DMS53 treated with DMSO at 0.1 percent for 48 hours (cell line): ENCODE measurements at regions not wholly inside any gene's neighbourhood (a gene's known extent, or its start where the extent isn't known, plus 50 kb on each side); places are given as distances from the start of the nearest gene placed in this dataset.
"Not testable (repeated sequence)": the region's sequence is repeated elsewhere in the genome, so short reads cannot be mapped to it uniquely, and the experiment has no call there.

ENCODE experiments used
- DNase-seq: peaks from one replicate; lab custom pipeline; 2025; ENCODE audit not compliant: unreplicated experiment; lab: John Stamatoyannopoulos, UW

DNA sequence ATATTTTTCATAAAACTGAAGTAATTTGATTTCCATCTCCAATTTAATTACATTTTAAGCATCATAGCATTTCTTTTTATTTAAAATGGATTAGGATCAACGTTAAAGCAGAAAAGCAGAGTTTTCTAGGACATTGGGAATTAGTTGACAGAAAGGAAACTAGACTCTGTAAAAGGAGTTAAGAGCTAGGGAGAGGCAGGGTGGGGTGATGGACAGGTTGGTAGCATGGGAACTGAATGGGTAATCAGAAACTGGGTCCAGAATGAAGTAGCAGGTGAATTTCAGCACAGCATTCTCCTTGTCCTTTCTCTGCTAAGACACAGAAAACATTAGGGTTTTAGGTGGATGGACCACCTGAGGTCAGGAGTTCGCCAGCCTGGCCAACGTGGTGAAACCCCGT, 97.6 kb downstream of the ANAPC4 start:
- DNase-seq: no peak

DNA sequence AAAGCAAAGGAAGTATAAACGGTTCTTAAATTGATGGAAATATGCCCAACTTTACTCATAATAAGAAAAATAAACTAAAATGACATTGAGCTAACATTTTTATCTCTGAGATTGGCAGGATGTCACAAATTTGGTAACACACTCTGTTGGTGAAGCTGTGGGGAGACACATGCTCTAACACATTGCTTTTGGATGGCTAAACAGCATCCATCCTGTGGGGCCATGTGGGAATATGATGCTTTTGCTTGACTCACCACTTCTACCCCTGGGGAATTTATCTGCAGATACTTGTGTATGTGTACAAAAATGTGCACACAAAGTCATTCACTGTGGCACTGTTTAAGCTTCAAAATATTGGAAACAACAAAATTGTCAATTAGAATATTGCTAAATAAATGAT, 100.2 kb downstream of the ANAPC4 start:
- no peak for DNase-seq

DNA sequence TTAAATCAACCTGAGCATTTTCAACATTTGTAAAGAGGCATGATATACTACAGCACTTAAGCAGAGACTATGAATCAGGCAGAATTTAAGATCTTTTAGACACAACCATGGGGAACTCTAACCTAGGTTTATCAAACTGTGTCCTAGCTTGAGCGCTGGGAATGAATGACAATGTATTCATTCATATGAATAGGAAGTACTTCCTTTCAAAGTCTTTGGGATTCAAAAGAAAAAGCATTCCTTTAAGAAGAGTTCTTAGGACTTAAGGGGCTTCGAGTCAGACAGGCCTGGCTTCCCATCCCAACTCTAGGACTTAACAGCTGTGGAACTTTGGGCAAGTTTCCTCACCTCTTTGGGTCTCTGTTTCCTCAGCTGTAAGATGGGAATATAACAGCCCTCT, 104.6 kb downstream of the ANAPC4 start:
- no peak for DNase-seq

- no peak for DNase-seq
Measured at GRCh38 chr4:25484243-25484721, 107.2 kb downstream of the ANAPC4 start.

GRCh38 chr4:25485104-25485503, 108.0 kb downstream of the ANAPC4 start:
- DNase-seq: no peak

GRCh38 chr4:25486171-25486570, 109.1 kb downstream of the ANAPC4 start:
- no peak for DNase-seq

DNA sequence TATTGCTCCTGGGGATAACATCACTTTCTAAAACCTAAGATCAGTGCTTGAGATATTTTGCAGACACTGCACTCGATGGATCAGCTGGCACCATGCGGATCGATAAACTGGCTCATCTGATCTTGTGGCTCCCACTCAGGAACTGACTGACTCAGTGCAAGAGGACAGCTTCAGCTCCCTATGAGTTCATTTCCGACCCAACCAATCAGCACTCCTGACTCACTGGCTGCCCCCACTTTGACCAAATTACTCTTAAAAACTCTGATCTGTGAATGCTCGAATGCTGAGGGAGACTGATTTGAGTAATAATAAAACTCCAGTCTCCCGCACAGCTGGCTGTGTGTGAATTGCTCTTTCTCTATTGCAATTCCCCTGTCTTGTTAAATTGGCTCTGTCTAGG, 110.1 kb downstream of the ANAPC4 start:
- no peak for DNase-seq

DNA sequence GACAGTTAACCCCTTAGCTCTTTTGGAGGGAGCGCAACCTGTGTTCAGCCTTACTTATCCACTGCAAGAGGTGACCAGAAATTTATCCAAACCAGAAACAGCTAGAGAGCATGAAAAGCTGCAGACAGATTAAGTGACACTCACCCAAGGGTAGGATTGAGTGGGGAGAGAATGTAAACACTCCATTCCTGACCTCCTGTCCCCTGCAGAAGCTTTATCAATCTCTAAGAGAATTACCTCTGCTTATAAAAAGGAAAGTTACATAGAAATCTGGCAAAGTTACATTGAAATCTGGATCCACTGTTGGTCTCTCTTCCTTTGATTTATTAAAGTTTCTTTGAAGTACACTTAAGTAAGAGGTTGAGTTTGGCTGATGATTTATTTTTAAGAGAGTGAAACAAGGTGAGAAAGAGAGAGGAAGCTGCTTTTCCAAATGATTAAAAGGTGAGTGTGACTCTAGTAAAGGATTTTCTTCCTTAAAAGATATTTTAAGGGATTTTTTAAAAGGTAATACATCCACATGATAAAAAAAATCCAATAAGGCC, 112.3 kb downstream of the ANAPC4 start:
- peak; percentile 39 for DNase-seq

DNA sequence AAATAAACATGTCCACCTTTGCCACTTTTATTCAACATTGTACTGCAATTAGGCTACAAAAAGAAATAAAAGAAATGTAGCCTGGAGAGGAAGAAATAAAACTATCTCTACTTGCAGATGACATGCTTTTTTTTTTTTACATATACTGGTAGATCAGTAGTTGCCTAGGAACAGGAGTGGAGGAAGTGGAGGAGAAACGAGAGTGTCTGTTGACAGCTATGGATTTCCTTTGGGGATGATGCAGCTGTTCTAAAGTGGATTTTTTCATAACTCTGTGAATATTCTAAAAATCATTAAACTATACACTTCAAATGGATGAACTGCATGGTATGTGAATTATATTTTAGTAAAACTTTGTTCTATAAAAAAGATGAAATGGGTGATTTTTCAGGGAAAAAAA, 116.4 kb downstream of the ANAPC4 start:
- no peak for DNase-seq

- no peak for DNase-seq
Measured at GRCh38 chr4:25494166-25494565, 117.1 kb downstream of the ANAPC4 start.

DNA sequence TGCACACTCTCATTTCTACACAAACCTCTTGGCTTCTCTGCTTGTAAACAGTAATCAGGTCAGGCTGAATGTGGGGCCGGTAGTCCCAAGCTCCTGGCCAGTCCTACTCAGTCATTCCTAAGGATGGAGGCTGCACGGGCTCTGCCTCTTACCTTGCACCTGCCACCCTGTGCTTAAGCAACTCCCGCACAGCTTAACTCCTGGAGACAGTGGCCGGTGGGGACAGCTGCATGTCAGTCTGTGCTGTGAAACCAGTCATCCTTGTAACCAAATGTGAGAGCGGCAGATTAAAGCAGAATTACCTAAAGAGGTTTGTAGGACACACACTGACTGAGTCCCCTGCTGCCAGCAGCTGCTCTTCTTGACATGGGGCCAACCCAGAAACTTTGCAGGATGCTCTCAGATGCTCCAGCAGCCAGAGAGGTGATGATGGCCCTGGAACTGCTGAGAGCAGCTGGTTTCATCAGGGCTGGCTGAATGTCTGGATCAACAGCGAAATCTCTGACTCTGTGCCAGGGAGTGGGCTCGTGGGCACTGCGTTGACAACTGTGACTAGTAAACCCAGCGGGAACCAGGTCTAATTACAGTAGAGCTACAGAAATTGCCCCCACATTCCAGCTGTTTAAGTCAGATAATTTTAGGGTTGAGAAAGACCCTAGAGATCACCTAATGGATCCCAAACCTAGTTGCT, 123.7 kb downstream of the ANAPC4 start:
- peak; percentile 87 for DNase-seq

DNA sequence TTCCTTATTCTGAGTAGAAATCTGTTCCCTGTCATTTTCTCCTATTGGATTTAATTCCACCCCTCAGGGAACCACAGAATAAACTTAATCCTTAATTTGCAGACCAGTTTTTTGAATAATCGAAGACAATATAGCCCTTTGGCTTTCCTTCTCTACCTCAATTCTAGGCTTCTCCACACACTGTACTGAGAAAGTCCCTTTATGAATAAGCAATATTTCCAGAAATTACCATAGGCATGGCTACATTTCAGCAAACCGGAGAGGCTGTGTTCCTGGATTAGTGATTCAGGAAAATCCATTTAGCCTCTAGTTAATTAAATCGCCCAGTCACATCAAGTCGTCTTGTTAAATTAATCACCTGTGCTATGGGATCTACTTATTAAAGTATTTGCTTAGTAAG, 125.1 kb downstream of the ANAPC4 start:
- no peak for DNase-seq

GRCh38 chr4:25503779-25504178, 126.7 kb downstream of the ANAPC4 start:
- DNase-seq: no peak

DNA sequence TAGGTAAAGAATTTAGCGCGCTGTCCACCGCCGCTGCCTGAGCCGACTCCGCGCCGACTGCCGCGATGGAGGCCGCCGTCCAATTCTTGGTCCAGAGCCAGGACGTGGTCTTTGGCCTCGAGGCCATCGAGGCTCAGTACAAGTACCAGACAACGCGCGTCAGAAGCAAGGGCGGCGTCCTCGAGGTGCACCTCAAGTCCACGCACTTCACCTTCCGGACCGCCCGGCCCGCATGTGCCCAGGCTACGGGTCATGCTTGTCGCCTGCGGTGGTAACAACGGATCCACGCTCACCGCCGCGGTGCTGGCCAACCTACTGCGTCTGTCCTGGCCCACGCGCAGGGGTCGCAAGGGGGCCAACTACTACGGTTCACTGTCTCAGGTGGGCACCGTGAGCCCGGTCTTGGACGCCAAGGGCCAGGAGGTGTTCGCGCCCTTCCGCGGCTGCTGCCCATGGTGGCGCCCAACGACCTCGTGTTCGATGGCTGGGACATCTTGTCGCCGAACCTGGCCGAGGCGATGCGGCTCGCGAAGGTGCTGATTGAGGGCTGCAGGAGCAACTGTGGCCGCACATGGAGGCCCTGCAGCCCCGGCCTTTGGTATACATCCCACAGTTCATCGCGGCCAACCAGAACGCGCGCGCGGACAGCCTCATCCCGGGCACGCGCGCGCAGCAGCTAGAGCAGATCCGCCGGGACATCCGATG, 128.0 kb downstream of the ANAPC4 start:
- DNase-seq: no peak

GRCh38 chr4:25505637-25505991, 128.6 kb downstream of the ANAPC4 start:
- DNase-seq: no peak

- DNase-seq: no peak
Measured at GRCh38 chr4:25506032-25506571, 129.0 kb downstream of the ANAPC4 start.

- no peak for DNase-seq
Measured at GRCh38 chr4:25509646-25510045, 132.6 kb downstream of the ANAPC4 start.

- not testable (repeated sequence) for DNase-seq
Measured at GRCh38 chr4:25511823-25512222, 134.8 kb downstream of the ANAPC4 start.

GRCh38 chr4:25513814-25514213, 136.8 kb downstream of the ANAPC4 start:
- DNase-seq: no peak

DNA sequence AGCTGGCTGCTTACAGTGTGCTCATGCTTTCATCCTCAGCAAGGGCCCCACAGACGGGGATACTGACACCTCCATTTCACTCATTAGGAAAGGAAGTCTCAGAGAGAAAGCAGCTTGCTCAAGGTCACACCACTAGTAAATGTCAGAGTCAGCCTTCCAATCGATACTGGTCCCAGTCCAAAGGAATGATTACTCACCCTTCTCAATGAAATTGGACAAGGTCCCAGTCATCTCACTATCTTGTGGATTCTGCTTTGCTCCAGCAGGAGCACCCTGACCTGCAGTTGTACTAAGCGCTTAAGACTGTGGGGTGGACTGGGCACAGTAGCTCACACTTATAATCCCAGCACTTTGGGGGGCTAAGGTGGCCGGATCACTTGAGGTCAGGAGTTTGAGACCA, 132.2 kb upstream of the SLC34A2 start:
- DNase-seq: no peak

- DNase-seq: no peak
Measured at GRCh38 chr4:25524663-25525062, 131.0 kb upstream of the SLC34A2 start.

DNA sequence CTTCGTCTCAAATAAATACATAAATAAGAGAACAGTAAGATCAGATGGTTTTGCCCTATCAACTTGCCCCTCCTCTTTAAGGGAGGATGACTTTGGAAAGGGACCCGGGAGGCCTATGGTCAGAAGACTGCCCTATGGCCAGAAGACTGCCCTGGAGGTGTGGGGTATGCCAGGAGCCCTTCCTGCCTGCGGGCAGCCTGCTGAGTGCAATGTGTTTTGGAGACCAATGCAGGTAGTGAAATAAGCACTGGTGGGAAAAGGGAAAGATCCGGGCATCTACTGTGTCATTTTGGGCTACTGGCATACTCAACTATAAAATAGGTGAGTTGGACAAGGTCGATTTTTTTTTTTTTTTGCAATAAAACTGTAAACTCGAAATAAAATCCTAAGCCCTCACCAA, 129.8 kb upstream of the SLC34A2 start:
- no peak for DNase-seq
